Neural cell (in vitro differentiated cells): ENCODE measurements at regions not wholly inside any gene's neighbourhood (a gene's known extent, or its start where the extent isn't known, plus 50 kb on each side); places are given as distances from the start of the nearest gene placed in this dataset.

ENCODE experiments used
- H2AFZ ChIP-seq: fragments of 200-600, 300-800 bp; sonication (generic), shearing (Covaris generic); 2 replicates; pipeline ENCODE4 v1.6.0; 2014; ENCODE audit warnings: low read depth, mild to moderate bottlenecking, antibody characterized with exemption, low read length, moderate library complexity
- H3F3A ChIP-seq: fragments of 200-600 bp; shearing (Covaris generic); 2 replicates; pipeline ENCODE4 v1.6.1; 2016; ENCODE audit warnings: mild to moderate bottlenecking, moderate library complexity, mixed read lengths, antibody characterized with exemption, low read length; ENCODE audit not compliant: insufficient read depth, poor library complexity, severe bottlenecking
- H3K27ac ChIP-seq: fragments of 200-600, 300-800 bp; sonication (generic), shearing (Covaris generic); 2 replicates; pipeline ENCODE4 v1.5.1; 2014; ENCODE audit warnings: mild to moderate bottlenecking, low read length, moderate library complexity
- H3K27me3 ChIP-seq: fragments of 300-800, 200-600 bp; sonication (generic), shearing (Covaris generic); 2 replicates; pipeline ENCODE4 v1.6.0; 2014; ENCODE audit warnings: mild to moderate bottlenecking, low read depth, low read length, moderate library complexity; ENCODE audit not compliant: insufficient read depth
- H3K36me3 ChIP-seq: fragments of 300-800, 200-600 bp; sonication (generic), shearing (Covaris generic); 2 replicates; pipeline ENCODE4 v1.5.1; 2014; ENCODE audit warnings: mild to moderate bottlenecking, antibody characterized with exemption, low read length, moderate library complexity; ENCODE audit not compliant: insufficient read depth
- H3K4me2 ChIP-seq: fragments of 300-800, 200-600 bp; sonication (generic), shearing (Covaris generic); 2 replicates; pipeline ENCODE4 v1.6.0; 2014; ENCODE audit warnings: mild to moderate bottlenecking, low read length
- H3K4me3 ChIP-seq: fragments of 300-800, 200-600 bp; sonication (generic), shearing (Covaris generic); 2 replicates; pipeline ENCODE4 v1.5.1; 2014; ENCODE audit warnings: mild to moderate bottlenecking, low read length, moderate library complexity
- H3K79me2 ChIP-seq: fragments of 200-600 bp; shearing (Covaris generic); replicated peaks from 2 replicates; pipeline ENCODE4 v1.6.0; 2014; ENCODE audit warnings: mild to moderate bottlenecking, low read length, moderate library complexity; ENCODE audit not compliant: insufficient read depth
- H3K9ac ChIP-seq: fragments of 300-800, 200-600 bp; sonication (generic), shearing (Covaris generic); 2 replicates; pipeline ENCODE4 v1.6.1; 2016; ENCODE audit warnings: mild to moderate bottlenecking, low read length, mixed read lengths
- H3K9me2 ChIP-seq: fragments of 200-600 bp; shearing (Covaris generic); 2 replicates; pipeline ENCODE4 v1.6.1; 2016; ENCODE audit warnings: mild to moderate bottlenecking, low read length, mixed read lengths; ENCODE audit not compliant: insufficient read depth
- H3K9me3 ChIP-seq: fragments of 200-600, 300-800 bp; sonication (generic), shearing (Covaris generic); 2 replicates; pipeline ENCODE4 v1.6.1; 2016; ENCODE audit warnings: mild to moderate bottlenecking, mixed run types, low read length, moderate library complexity, mixed read lengths
- H4K20me1 ChIP-seq: fragments of 200-600 bp; shearing (Covaris generic); 2 replicates; pipeline ENCODE4 v1.6.1; 2016; ENCODE audit warnings: mild to moderate bottlenecking, mixed run types; ENCODE audit not compliant: insufficient read depth
- EP300 ChIP-seq: fragments of 450-650 bp; conservative IDR thresholded peaks from 2 replicates; pipeline ENCODE4 v1.6.1; 2014; ENCODE audit warnings: antibody characterized with exemption, mild to moderate bottlenecking, moderate library complexity; ENCODE audit not compliant: poor library complexity, severe bottlenecking
- EZH2 ChIP-seq: fragments of 200-600, 300-800 bp; shearing (Covaris generic), sonication (generic); IDR thresholded peaks from 2 replicates; pipeline ENCODE4 v1.6.1; 2014; ENCODE audit warnings: antibody characterized with exemption, low read length, borderline replicate concordance, mild to moderate bottlenecking; ENCODE audit not compliant: insufficient read depth, poor library complexity, severe bottlenecking
- MXI1 ChIP-seq: fragments of 450-650 bp; conservative IDR thresholded peaks from 2 replicates; pipeline ENCODE4 v1.6.1; 2014; ENCODE audit warnings: antibody characterized with exemption, mild to moderate bottlenecking; ENCODE audit not compliant: poor library complexity, severe bottlenecking
- POLR2AphosphoS5 ChIP-seq: IDR thresholded peaks from 2 replicates; pipeline ENCODE4 v1.6.1; 2012
- RAD21 ChIP-seq: fragments of 450-650 bp; conservative IDR thresholded peaks from 2 replicates; pipeline ENCODE4 v1.6.1; 2014; ENCODE audit warnings: antibody characterized with exemption, mild to moderate bottlenecking, moderate library complexity
- SMC3 ChIP-seq: fragments of 450-650 bp; conservative IDR thresholded peaks from 2 replicates; pipeline ENCODE4 v1.6.1; 2014; ENCODE audit warnings: antibody characterized with exemption, mild to moderate bottlenecking, moderate library complexity; ENCODE audit not compliant: poor library complexity
- TAF1 ChIP-seq: IDR thresholded peaks from 2 replicates; pipeline ENCODE4 v1.6.1; 2012; ENCODE audit warnings: low read depth
- TF ChIP-seq, protein P1 (sequence below): fragments of 450-650 bp; IDR thresholded peaks from 2 replicates; pipeline ENCODE4 v1.5.1; 2014; ENCODE audit warnings: antibody characterized with exemption, mild to moderate bottlenecking, moderate library complexity; ENCODE audit not compliant: poor library complexity, severe bottlenecking
- TF ChIP-seq, protein P2 (sequence below): IDR thresholded peaks from 2 replicates; pipeline ENCODE4 v1.6.1; 2012; ENCODE audit warnings: borderline replicate concordance

DNA sequence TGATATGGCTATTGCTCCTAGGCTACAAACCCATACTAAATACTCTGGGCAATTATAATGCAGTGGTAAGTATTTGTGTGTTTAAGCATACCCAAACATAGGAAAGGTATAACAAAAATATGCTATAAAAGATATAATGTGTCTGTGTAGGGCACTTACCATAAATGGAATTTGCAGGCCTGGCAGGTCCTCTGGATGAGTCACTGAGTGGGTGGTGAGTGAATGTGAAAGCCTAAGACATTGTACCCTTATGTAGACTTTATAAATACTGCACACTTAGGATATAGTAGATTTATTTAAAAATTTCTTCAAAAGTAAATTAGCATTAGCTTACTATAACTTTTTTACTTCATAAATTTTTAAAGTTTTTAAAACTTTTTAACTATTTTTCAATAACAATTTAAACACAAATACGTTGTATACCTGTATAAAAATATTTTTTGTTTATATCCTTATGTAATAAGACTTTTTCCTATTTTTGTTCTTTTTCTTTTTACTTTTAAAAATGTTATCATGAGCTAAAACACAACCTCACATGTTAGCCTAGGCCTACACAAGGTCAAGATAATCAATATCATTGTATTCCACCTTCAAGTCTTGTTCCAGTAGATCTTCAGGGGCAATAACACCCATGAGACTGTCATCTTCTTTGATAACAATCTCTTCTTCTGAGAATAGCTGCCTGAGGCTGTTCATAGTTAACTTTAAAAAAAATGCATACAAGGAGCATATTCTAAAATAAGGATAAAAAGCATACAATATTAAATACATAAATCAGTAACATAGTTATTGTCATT, 306.3 kb upstream of the RGS18 start:
- Histone ChIP-seq H3K9ac (no peak overlapping the region), H3K27me3 (no peaks in the 10 kb centered on the region), H3K27ac (no peak overlapping the region), H3K4me3 (no peak overlapping the region), H3K36me3 (no peaks in the 10 kb centered on the region), H3F3A (no peaks in the 10 kb centered on the region), H4K20me1 (no peaks in the 10 kb centered on the region), H3K9me3 (no peaks in the 10 kb centered on the region), H2AFZ (no peak overlapping the region), H3K79me2 (no peaks in the 10 kb centered on the region), H3K4me2 (no peak overlapping the region), H3K9me2 (no peaks in the 10 kb centered on the region)
- TF ChIP-seq, protein P1, sequence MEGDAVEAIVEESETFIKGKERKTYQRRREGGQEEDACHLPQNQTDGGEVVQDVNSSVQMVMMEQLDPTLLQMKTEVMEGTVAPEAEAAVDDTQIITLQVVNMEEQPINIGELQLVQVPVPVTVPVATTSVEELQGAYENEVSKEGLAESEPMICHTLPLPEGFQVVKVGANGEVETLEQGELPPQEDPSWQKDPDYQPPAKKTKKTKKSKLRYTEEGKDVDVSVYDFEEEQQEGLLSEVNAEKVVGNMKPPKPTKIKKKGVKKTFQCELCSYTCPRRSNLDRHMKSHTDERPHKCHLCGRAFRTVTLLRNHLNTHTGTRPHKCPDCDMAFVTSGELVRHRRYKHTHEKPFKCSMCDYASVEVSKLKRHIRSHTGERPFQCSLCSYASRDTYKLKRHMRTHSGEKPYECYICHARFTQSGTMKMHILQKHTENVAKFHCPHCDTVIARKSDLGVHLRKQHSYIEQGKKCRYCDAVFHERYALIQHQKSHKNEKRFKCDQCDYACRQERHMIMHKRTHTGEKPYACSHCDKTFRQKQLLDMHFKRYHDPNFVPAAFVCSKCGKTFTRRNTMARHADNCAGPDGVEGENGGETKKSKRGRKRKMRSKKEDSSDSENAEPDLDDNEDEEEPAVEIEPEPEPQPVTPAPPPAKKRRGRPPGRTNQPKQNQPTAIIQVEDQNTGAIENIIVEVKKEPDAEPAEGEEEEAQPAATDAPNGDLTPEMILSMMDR: no peak
- no peak for TF ChIP-seq EP300
- no peak for TF ChIP-seq RAD21
- no peak for TF ChIP-seq TAF1
- TF ChIP-seq POLR2AphosphoS5: no peak
- no peak for TF ChIP-seq EZH2

DNA sequence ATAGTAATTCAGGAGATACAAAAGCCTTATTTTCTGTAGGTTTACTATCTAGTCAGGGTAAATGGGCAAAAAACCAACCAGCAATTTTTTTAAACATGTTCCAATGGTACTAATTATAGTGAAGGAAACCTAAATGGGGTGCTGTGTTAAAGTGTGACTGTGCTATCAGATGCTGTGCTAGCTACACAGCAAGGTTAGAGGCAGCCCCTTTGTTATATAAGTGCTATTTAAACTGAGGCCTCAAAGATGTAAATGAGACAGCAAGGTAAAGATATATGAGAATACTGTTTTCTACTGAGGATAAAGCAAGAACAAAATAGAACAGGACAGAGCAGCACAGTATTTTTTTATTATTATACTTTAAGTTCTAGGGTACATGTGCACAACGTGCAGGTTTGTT, 305.4 kb upstream of the RGS18 start:
- Histone ChIP-seq H3K9me3 (no peaks in the 10 kb centered on the region), H3K9ac (no peak overlapping the region), H4K20me1 (no peaks in the 10 kb centered on the region), H3F3A (no peaks in the 10 kb centered on the region), H3K27ac (no peak overlapping the region), H2AFZ (no peak overlapping the region), H3K9me2 (no peaks in the 10 kb centered on the region), H3K27me3 (no peaks in the 10 kb centered on the region), H3K36me3 (no peaks in the 10 kb centered on the region), H3K4me3 (no peak overlapping the region), H3K79me2 (no peaks in the 10 kb centered on the region), H3K4me2 (no peak overlapping the region)
- TF ChIP-seq, protein P2, sequence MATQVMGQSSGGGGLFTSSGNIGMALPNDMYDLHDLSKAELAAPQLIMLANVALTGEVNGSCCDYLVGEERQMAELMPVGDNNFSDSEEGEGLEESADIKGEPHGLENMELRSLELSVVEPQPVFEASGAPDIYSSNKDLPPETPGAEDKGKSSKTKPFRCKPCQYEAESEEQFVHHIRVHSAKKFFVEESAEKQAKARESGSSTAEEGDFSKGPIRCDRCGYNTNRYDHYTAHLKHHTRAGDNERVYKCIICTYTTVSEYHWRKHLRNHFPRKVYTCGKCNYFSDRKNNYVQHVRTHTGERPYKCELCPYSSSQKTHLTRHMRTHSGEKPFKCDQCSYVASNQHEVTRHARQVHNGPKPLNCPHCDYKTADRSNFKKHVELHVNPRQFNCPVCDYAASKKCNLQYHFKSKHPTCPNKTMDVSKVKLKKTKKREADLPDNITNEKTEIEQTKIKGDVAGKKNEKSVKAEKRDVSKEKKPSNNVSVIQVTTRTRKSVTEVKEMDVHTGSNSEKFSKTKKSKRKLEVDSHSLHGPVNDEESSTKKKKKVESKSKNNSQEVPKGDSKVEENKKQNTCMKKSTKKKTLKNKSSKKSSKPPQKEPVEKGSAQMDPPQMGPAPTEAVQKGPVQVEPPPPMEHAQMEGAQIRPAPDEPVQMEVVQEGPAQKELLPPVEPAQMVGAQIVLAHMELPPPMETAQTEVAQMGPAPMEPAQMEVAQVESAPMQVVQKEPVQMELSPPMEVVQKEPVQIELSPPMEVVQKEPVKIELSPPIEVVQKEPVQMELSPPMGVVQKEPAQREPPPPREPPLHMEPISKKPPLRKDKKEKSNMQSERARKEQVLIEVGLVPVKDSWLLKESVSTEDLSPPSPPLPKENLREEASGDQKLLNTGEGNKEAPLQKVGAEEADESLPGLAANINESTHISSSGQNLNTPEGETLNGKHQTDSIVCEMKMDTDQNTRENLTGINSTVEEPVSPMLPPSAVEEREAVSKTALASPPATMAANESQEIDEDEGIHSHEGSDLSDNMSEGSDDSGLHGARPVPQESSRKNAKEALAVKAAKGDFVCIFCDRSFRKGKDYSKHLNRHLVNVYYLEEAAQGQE: no peak
- TF ChIP-seq RAD21 (no peak), TAF1 (no peak), EZH2 (no peak), POLR2AphosphoS5 (no peak), EP300 (no peak)

DNA sequence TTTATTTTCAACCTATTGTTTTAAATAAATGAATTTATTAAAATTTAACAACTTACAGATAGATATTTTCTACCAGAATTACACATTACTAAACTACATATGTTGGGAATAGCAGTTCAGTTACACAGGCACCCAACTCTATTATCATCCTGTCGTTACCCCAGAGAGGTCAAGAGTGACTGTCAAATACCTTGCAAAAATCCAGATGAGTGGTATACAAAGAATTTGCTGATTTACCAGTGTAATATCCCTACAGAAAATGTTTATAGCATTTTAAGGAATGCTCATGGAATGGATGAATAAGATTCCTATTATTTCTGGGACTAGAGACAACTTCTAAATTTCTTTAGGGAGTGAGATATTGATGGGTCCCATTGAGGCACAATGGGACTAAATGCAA, 300.7 kb upstream of the RGS18 start:
- Histone ChIP-seq H3K4me2 (no peak overlapping the region), H3K9me2 (no peaks in the 10 kb centered on the region), H3K27me3 (no peaks in the 10 kb centered on the region), H4K20me1 (no peaks in the 10 kb centered on the region), H3K4me3 (no peak overlapping the region), H3K36me3 (no peaks in the 10 kb centered on the region), H3K9me3 (no peaks in the 10 kb centered on the region), H3K9ac (no peak overlapping the region), H3K27ac (no peak overlapping the region), H3K79me2 (no peaks in the 10 kb centered on the region), H2AFZ (no peak overlapping the region), H3F3A (no peaks in the 10 kb centered on the region)
- TF ChIP-seq SMC3 (no peak), MXI1 (no peak), TAF1 (no peak), EP300 (no peak), RAD21 (no peak), EZH2 (no peak), POLR2AphosphoS5 (no peak)
- TF ChIP-seq, protein P1: no peak
- TF ChIP-seq, protein P2: no peak
